ENCODE measurements at regions not wholly inside any gene's neighbourhood (a gene's known extent, or its start where the extent isn't known, plus 50 kb on each side); places are given as distances from the start of the nearest gene placed in this dataset.

DNA sequence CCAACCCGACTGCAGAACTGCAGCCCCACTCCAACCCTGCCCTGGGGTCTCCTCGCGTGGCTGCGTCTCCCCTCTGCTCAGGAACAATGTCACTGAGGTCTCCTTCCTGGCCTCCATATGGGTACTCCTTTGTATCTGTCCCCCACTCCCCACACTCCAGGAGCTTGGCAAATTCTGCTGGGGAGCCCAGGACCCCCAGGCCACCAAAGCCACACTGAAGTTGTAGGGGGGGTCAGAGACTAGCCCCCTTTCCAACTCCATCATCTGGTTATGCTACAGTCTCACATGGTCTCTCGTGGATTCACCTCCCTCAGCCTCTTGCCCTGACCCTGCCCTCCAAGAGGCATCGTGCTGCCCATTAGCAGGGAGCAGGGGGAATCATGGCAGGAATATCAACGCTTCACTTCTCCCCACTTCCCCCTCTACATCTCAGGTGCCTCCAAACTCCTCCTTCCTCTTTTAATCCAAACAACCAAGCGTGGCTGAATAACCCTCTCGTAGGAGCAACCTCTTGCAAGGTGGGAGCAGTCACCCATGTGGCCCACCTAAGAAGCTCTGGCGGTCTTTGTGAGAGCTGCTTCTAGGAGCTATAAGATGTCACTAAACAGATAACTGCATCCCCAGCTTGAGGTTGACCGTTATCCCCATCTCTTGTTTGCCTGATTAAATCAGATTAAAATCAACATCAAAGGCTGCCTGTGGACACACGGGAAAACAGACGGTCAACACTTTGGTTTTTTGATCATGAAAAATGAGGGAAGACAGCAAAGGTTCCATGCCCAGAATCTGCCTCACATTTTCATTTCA, 86.4 kb downstream of the MIS18A start:
- TF ChIP-seq, protein P1, sequence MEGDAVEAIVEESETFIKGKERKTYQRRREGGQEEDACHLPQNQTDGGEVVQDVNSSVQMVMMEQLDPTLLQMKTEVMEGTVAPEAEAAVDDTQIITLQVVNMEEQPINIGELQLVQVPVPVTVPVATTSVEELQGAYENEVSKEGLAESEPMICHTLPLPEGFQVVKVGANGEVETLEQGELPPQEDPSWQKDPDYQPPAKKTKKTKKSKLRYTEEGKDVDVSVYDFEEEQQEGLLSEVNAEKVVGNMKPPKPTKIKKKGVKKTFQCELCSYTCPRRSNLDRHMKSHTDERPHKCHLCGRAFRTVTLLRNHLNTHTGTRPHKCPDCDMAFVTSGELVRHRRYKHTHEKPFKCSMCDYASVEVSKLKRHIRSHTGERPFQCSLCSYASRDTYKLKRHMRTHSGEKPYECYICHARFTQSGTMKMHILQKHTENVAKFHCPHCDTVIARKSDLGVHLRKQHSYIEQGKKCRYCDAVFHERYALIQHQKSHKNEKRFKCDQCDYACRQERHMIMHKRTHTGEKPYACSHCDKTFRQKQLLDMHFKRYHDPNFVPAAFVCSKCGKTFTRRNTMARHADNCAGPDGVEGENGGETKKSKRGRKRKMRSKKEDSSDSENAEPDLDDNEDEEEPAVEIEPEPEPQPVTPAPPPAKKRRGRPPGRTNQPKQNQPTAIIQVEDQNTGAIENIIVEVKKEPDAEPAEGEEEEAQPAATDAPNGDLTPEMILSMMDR (IDR thresholded peaks at IDR 0.05; ENCODE audit: low read depth, low read length) = no peak
- DNase-seq (ENCODE audit: extremely low read depth, low read depth) = no peak

DNA sequence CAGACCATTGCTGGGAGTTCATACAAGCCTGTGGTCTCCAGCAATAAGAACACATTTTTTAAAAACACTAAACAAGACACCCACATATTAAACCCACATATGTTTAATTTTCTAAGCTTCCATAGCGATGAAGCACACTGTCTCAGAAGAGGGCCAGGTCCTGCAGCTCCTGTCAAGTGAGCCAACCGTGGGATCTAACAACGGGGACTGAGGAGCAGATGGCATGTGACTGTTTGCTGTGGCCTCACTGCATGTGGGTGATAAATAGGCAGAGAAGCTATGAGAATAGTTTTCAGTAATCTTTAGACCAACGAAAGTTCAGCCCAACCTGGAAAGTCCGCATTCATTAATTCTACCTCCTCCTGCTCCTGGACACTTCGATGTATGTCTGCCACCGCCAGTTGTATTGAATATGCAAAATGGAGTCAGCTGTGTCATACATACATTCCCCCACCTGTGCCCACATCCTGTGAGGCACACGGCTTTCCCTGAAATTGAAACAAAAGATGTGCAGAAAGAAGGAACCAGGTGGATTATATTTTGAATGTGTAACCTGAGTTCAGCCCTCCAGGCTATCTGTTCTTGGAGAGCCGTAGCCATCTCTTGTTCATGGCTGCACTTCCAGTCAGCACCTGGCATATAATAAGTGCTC, 88.2 kb downstream of the MIS18A start:
- no peak for DNase-seq (ENCODE audit: extremely low read depth, low read depth)
- TF ChIP-seq, protein P1 (IDR thresholded peaks at IDR 0.05; ENCODE audit: low read depth, low read length) = no peak

DNA sequence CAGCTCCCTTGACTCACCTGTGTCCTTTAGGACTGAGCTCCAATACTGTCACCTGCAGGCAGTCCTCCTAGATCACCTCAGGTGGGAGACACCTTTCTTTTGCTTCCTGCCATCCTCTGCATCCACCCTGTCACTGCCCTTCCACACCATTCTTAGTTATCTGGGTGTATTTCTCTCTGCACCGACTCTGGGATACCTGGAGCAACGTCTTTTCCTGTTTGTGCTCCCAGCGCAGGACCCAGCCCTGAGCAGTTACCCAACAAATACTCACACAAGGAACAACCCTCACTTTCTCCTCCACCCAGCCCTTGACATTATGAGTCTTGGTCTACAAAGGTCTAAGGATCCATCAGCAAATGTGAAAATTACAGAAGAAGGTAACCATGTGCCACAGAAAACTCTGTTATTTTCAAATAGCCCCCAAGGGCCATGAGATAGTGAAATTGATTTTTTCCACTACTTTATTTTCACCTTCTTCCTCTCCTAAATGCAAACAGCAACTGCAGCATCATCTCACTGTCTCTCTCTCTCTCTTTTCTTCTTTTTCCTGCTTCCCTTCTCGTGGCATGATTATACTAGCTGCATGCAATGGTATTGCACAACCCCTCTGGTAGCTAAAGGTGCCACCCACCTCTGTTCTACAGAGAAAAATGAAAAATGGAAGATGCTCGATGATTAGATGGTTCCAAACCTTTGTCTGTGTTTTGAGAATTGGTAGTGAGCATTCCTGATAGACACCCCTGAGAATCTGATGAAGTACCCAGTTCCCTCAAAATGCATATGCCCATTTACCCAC, 89.0 kb downstream of the MIS18A start:
- TF ChIP-seq, protein P1 (IDR thresholded peaks at IDR 0.05; ENCODE audit: low read depth, low read length) = no peak
- DNase-seq (ENCODE audit: extremely low read depth, low read depth) = no peak

DNA sequence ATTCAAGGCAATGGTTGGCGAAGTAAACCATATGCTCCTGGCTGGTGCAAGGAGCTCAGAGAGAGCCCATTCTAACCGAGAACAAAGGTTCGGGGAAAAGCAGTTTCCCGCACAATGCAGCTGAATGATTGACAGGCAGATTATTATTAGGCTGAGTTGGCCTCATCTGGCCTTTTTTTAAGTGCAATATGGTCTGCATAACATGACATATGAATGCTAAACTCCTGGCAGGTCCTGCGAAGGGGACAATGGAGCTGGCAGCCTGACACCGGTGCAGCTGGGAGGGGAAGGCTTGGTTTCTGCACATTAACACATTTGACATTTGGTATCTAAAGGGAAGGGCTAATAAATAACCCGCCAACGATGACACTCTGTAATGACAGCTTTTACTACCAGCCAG, 92.0 kb downstream of the MIS18A start:
- TF ChIP-seq, protein P1 (IDR thresholded peaks at IDR 0.05; ENCODE audit: low read depth, low read length) = no peak
- no peak for DNase-seq (ENCODE audit: extremely low read depth, low read depth)

DNA sequence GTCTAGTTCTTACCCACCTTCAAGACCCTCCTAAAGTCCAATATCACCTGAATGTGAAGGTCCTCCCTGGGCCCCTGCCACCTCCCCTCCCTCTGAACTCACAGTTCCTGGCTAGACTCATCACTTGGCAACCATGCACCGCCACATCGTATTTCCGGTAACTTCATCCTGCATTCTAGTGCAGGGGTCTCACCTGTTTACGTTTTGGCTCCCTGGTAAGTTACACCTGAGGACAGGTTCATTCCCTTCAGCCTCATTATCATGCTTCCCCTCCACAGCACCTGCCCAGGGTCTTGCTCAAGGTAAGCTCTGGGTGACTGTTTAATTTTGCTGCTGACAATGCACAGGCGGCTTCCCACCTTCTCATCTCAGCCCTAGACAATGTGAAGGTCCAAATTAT, 93.1 kb downstream of the MIS18A start:
- TF ChIP-seq, protein P1 (IDR thresholded peaks at IDR 0.05; ENCODE audit: low read depth, low read length) = no peak

DNA sequence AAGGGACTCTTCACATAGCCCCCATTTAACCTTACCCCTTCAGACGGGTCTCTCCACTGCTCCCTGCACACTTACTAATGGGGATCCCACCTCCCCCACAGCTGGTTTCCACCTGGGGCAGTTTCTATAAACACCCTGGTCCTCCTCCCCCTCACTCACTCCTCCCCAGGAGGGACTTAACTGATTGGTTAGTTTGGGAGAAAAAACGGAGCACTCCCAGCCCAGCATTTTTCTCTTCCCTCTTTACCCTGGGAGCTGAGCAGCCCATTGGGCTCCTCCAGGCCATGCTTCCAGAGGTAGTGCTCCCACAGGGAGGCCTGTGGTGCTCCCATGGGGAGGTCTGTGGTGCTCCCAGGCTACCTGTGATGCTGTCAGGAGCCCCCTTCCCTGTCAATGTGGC, 93.7 kb downstream of the MIS18A start:
- DNase-seq (ENCODE audit: extremely low read depth, low read depth) = no peak
- TF ChIP-seq, protein P1 (IDR thresholded peaks at IDR 0.05; ENCODE audit: low read depth, low read length) = no peak

More for the DNA sequence above, 93.1 kb downstream of the MIS18A start:
- DNase-seq (ENCODE audit: extremely low read depth, low read depth) = no peak

Measured in AG09319 (cell line).